Astrocyte (in vitro differentiated cells and primary cell): ENCODE measurements at regions not wholly inside any gene's neighbourhood (a gene's known extent, or its start where the extent isn't known, plus 50 kb on each side); places are given as distances from the start of the nearest gene placed in this dataset.

ENCODE experiments used
- EZH2 ChIP-seq: IDR thresholded peaks from 2 replicates; pipeline ENCODE4 v1.6.1; 2012; ENCODE audit warnings: mild to moderate bottlenecking, low read length, inconsistent platforms; ENCODE audit not compliant: insufficient read depth
- TF ChIP-seq, protein P1 (sequence below): IDR thresholded peaks from 2 replicates; pipeline ENCODE4 v1.5.1; 2011; ENCODE audit warnings: low read depth, mild to moderate bottlenecking, inconsistent platforms, low read length, moderate library complexity; ENCODE audit not compliant: insufficient read depth

DNA sequence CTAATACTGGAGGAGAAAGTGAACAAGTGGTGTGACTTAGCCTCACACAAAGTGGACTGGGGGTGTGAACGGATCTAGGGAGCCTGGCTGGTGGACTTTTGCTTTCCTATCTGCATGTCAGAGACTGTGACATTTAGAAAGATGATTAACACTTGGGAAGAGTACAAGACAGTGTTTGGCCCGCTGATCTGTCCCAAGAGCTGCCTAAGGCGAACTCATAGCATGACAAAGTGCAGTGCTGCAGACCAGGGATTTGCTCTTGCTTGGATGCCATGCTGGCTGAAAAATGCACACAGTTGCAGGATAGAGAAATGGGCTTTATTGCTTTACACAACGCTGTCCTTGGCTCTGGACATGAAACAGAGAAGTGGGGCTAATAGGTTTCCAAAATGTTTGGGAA lies 386.0 kb upstream of the MAN1A1 start:
- TF ChIP-seq, protein P1, sequence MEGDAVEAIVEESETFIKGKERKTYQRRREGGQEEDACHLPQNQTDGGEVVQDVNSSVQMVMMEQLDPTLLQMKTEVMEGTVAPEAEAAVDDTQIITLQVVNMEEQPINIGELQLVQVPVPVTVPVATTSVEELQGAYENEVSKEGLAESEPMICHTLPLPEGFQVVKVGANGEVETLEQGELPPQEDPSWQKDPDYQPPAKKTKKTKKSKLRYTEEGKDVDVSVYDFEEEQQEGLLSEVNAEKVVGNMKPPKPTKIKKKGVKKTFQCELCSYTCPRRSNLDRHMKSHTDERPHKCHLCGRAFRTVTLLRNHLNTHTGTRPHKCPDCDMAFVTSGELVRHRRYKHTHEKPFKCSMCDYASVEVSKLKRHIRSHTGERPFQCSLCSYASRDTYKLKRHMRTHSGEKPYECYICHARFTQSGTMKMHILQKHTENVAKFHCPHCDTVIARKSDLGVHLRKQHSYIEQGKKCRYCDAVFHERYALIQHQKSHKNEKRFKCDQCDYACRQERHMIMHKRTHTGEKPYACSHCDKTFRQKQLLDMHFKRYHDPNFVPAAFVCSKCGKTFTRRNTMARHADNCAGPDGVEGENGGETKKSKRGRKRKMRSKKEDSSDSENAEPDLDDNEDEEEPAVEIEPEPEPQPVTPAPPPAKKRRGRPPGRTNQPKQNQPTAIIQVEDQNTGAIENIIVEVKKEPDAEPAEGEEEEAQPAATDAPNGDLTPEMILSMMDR: no peak
- TF ChIP-seq EZH2: no peak
